HG03378 (cell line): ENCODE measurements at regions not wholly inside any gene's neighbourhood (a gene's known extent, or its start where the extent isn't known, plus 50 kb on each side); places are given as distances from the start of the nearest gene placed in this dataset.

ENCODE experiments used
- ATAC-seq: cut with Tn5 transposase; IDR thresholded peaks from one replicate; pipeline ENCODE4 v1.9.1; 2021; ENCODE audit warnings: mild to moderate bottlenecking, moderate library complexity; ENCODE audit not compliant: unreplicated experiment

- no peak for ATAC-seq
These were observed 390.9 kb upstream of the TRIB2 start for GRCh38 chr2:12325806-12326205.

DNA sequence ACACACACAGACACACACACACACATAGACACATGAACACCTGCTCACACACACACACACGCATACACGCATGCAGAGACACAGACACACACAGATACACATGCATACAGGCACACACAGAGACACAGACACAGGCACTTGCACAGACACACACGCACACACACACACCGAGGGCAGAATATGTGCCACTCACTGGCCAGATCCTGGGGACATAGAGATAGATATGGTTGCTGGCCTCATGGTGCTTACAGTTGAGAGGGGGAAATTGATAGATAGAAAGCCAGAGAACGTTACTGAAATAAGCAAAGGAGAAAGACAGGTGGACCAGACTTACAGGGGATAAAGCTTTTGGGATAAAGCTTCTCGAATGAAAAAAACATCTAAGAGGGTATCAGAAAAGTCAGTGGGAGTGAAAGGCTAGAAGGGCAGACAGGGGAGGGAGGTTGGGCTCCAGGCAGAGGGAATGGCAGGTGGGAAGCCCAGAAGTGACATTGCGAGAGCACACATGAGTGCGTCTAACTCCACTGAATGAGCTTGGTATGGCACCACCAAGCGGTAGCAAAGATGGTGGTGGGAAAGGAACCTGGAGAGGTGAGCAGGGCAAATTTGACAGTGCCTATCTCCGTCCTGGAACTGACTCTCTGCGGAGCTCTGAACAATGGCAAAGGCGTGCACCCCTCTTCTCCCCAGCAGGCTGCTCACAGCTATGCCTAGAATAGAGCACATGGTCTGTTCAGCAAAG is 390.1 kb upstream of the TRIB2 start:
- no peak for ATAC-seq

DNA sequence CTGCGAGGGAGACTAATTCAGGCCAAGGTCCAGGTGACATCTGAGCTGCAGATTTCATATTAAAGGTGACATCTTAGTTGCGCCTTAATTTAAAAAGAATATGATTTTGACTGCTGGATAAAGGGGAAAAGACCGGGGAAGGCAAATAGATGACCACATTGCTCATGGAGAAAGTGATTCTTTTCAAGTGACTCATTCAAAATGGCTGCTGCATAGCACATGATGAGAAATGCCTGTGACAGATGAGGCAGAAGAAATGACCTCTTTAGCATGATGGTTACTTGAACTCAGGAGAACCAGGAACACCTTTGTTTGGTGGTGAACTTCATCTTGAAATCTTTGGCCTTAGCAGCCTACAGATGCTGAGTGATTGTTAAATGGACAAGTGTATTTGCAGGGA is 385.8 kb upstream of the TRIB2 start:
- no peak for ATAC-seq

DNA sequence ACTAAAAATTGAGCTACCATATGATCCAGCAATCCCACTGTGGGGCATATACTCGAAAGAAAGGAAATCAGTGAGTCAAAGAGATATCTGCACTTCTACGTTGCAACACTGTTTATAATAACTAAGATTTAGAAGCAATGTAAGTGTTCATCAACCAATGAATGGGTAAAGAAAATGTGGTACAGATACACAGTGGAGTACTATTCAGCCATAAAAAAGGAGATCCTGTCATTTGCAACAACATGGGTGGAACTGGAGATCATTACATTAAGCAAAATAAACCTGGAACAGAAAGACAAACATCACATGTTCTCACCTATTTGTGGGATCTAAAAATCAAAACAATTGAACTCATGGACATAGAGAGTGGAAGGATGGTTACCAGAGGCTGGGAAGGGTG is 385.0 kb upstream of the TRIB2 start:
- no peak for ATAC-seq

- ATAC-seq: no peak
These were observed 383.4 kb upstream of the TRIB2 start for GRCh38 chr2:12333293-12333692.

DNA sequence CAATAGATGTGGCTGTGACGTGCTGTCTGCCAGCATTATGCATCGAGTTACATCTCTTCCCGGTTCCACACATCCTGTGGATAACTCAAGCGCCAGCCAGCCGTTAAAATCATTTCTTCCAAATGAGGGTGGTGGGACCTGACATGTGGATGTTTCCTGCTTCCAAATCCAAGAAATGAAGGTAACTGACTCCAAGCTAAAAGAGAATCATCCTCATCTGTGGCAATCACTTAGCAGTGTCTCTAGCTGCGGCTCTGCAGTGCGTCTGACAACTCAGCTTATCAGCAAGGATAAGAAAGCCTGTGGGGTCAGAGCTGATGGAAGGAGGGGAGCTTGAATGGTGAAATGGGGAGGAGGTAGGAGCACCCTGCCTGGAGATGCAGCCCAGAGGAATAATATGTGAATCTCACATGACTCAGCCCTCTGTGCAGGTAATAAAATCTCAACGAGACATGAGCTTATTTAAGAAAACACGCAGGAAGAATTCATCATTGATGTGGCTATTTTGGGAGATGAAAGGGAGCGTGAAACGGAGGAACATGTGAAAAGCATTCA is 382.2 kb upstream of the TRIB2 start:
- no peak for ATAC-seq

DNA sequence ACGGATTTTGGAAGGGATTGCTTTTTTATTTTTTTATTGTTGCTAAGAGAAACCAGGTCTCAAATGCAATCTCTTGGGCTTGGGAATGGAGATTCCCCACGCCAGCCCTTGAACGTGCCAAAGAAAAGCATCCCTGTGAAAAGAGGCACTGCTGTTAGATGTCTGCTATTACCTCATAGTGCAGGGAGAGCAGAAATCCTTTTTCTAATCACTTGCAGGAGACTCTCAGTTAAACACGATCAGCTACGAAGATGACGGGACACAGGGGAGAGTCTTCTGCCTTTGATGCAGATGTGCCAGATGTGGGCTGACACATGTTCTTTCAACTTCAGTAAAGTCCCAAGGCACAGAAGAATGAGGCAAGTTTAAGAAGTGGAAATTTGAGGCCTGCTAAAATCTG is 381.6 kb upstream of the TRIB2 start:
- no peak for ATAC-seq

DNA sequence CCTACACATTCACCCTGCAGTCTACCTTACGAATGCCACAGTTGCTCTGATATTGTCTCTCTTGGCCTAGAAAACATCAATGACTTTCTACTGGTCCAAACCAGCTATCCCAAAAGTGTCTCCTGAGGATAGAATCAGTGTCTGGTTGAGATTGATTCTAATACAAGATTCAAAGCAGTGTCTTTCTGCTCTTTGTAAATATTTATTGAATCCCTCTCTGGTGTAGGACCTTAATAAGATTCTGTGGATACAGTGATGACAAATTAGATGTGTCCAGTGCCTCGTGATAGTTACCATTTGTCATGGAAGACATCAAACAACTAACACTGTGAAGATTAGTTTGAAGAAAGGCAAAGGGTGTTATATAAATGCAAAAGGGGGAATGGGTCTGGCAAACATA is 380.7 kb upstream of the TRIB2 start:
- no peak for ATAC-seq

DNA sequence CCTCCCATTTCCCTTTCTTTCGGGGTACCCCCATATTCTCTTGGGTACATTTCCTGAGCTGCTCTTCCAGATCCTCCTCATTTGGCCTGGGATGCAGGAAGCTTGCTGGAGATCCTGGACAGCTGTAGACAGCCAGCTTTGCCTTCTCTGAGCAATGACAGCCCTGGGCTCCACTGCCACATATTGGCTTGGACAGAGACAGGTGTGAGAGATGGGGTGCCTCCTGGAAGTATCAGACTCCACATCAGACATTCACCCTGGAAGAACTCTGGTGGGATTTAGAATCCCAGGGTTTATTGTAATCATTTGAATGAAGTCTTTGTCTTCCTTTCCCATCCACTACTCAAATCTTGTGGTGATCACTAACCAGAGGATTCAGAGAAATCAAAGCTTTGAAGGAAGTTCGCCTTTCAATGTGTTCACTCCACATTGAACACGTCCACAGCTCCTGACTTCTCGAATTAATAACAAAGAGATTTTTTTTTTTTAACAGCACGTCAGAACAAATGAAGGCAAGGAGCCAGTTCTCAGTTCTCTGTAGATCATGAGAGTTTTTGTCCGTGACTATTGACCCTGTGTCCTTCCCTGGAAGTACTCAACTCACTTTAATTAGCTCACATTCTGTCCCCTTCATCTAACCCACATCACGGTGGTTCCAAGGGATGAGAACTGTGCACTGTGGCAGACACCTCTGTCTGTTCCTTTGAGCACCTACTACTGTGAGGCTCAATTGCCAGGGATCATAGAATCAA is 377.6 kb upstream of the TRIB2 start:
- no peak for ATAC-seq

DNA sequence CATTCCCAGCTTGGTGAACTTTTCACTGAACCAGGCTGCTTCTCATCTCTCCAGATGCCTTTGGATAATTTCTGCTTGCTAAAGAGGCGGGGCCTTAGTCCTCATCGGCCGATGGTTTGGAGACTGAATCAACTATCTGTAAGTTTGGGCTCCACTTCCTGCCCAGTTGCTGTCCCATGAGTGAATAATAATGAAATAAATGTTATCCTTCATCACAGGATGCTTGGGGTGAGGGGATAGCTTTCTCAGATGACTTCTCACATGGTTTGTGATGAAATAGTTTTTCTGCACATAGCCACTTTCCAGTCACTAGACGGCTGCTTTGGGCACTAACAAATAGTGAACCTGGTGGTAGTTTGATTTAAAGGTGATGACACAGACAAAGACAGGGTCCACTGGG is 376.6 kb upstream of the TRIB2 start:
- no peak for ATAC-seq

DNA sequence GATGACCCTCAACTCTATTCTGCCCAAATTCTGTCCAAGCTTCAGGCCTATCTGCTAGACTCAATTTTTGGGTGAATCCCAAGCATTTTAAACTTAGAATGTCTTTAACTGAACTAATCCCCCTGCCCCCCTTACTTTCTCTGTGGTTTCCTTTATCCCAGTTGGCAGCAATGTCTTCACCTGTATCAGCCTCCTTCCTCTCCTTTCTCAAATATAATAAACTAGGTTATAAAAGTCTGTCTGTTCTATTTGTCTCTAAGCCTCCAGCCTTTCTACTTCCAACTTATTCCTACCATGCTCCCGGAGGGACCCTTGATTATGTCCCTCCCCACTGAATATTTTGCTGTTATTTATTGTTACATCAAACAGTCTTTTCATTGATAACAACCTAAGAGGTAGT is 375.5 kb upstream of the TRIB2 start:
- no peak for ATAC-seq

DNA sequence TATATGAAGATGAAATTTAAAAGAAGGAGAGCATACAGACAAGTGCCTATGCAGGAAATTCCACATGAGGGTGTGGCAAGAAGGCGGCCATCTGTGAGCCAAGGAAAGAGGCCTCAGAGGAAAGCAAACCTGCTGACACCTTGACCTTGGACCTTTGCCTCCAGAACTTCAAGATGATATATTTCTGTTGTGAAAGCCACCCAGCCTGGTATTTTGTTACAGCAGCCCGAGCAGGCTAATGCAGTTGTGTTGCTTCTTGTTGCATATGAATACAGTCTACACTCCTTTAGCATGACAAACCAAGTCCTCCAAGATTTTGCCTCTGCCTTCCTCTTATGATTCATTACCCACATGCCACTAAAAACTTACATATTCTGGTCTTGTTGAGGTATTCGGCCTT is 374.8 kb upstream of the TRIB2 start:
- ATAC-seq: no peak

- ATAC-seq: no peak
These were observed 373.6 kb upstream of the TRIB2 start for GRCh38 chr2:12343141-12343540.

- no peak for ATAC-seq
These were observed 369.7 kb upstream of the TRIB2 start for GRCh38 chr2:12347066-12347493.

- ATAC-seq: no peak
These were observed 368.5 kb upstream of the TRIB2 start for GRCh38 chr2:12348216-12348615.

DNA sequence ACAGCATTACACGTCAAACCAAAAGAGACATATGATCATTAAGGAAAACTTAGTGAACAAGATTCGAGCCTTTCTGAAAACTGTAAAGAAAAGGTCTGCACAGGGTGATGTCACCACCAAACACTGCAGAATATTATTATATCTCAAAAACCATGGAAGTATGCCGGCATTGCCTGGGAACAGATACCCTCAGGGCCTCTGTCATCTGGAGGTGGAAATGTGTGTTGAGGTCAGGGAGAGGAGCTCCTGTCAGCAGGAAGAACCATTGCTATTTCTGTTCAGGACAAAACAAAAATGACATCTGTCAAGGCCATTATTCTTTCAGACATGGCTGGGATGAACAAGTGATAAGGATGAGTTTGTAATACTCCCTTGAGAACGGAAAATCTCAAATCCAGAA is 365.9 kb upstream of the TRIB2 start:
- no peak for ATAC-seq

- no peak for ATAC-seq
These were observed 363.8 kb upstream of the TRIB2 start for GRCh38 chr2:12352889-12353288.

DNA sequence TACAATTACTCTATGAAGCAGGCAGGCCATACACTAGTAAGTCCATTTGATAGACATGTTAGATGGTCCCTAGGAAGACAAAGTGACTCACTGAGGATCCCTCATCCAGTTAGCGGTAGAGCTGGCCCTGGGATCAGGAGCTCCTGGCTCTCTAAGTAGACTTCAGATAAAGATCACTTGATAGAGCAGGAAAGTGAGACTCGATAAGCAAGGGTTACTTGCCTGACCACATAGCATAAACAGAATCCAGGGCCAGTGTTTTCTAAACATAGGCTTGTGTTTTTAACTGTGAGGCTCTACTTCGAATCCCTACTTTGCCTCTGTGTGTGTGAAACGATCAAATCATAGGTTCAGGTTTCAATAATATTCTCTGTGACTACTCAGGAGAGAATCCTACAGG is 355.2 kb upstream of the TRIB2 start:
- no peak for ATAC-seq

DNA sequence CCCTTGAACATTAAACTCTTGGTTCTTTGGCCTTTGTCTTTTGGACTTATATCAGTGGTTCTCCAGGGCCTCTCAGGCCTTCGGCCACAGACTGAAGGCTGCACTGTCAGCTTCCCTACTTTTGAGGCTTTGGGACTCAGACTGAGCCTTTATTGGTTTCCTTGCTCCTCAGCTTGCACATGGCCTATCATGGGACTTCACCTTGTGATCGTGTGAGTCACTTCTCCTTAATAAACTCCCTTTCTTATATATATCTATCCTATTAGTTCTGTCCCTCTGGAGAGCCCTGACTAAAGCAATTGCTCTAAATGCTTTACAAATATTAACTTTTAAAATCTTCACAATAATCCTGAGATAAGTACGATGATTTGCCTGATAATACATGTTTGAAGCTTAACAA is 353.6 kb upstream of the TRIB2 start:
- ATAC-seq: no peak

GRCh38 chr2:12363569-12363968 is 353.2 kb upstream of the TRIB2 start:
- ATAC-seq: no peak

DNA sequence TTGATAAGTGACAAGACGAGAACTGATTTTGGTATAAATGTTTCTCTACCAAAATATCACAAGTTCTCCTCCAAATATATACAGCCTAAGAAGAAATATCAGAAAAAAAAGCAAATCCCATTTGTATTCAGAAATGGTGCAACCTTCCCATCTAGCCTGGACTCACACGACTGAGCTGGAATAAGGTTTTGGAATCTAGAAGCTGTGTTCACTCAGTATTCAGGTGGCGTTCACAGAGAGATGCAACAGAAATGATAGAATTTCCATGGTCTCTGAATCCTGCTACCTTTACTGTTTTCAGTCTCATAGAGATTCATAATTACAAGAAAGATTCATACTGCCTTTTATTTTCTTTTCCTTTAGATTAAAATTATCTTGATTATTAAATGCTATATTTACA is 347.2 kb upstream of the TRIB2 start:
- ATAC-seq: no peak

DNA sequence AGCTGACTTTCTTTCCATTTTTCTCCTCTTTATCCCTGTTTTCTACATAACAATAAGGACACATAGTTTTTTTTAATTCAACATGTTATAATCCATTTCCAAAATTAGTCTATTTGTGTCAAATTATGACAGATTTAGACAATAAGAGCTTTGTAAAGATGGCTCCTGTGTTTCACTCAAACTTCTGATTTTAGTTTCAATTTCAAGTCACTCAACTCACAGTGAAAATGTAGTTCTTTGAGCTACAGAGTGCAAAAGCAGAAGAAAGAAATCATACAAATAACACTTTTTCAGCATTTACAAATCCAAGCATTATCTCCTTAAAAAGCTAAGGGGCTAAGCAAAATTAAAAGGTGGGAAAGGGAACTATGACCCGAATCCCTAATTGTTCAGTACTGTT is 340.7 kb upstream of the TRIB2 start:
- ATAC-seq: no peak
